Retina (tissue), 1 donor: ENCODE measurements at regions not wholly inside any gene's neighbourhood (a gene's known extent, or its start where the extent isn't known, plus 50 kb on each side); places are given as distances from the start of the nearest gene placed in this dataset.
"Not testable (repeated sequence)": the region's sequence is repeated elsewhere in the genome, so short reads cannot be mapped to it uniquely, and the experiment has no call there.

Experiments used
- DNase-seq: peaks from one replicate; pipeline ENCODE4 v3.0.0-alpha.2; 2016

DNA sequence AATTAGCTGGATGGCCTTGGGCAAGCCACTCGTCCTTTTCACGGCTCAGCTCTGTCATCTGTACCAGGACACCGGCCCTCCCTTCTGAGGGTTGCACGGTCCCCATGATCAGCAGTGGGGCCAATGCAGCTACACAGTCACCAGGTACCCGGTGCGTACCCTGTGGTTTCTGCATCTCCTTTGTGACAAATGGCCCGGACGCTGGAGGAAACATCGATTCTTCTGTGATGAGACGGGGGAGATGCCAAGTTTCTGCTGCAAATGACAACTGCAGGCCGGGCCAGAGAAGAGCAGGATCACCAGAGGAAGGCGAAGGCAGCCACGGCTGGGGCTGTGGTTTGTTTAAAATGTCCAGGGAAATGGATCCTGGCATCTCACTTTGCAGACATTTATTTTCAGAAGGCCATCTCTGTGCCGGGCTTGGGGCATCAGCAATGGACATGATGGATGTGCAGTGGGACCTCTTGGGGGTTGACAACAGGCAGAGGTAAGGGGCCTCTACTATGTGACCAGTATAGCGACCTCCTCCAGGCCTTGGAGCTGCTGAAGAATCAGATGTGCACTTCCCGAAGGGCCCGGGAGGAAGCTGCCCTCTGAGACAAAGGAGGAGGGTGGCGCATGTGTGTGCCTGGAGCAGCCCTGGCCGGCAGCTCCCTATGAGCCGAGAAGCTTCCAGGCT is 221.9 kb upstream of the C1orf174 start:
- no peak for DNase-seq

GRCh38 chr1:4122513-4123160 is 222.6 kb upstream of the C1orf174 start:
- no peak for DNase-seq

DNA sequence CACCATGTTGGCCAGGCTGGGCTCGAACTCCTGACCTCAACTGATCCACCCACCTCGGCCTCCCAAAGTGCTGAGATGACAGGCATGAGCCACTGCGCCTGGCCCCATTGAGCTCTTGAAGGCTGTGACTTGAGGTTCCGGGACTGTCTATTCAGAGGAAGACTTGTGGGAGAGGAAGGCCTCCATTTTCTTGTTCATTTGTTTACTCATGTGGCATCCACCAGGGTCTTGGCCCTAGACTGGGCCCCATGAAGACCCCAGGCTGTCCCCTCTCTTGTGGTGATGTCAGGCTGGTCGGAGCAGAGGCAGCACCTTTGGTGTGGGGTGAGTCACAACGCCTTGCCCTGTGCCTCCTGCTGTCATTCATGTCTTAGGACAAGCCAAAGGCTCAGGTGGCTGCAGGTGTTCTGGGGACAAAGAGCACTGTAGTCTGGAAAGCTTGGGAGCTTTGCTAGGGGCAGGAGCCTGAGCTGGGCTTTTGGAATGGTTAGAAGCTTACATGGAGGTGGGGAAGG is 224.6 kb upstream of the C1orf174 start:
- DNase-seq = no peak

DNA sequence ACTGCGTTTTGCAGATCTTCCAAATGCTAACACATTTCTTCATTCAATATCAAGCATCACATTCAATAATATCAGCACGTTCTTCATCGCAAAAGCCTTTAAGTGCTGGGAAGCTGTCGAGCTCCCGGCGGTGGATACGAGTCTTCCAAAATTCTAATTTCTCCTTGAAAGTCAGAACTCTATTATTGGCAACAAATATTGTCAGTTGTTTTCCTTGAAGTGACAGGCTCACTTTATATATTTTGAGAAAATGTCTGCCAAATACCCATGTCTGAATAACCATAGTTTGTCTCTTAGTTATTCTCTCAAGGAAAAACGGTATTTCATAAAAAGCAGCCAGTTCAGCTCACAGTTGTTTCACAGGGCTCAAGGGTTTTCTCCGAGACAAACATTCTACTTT is 226.2 kb upstream of the C1orf174 start:
- DNase-seq = no peak

DNA sequence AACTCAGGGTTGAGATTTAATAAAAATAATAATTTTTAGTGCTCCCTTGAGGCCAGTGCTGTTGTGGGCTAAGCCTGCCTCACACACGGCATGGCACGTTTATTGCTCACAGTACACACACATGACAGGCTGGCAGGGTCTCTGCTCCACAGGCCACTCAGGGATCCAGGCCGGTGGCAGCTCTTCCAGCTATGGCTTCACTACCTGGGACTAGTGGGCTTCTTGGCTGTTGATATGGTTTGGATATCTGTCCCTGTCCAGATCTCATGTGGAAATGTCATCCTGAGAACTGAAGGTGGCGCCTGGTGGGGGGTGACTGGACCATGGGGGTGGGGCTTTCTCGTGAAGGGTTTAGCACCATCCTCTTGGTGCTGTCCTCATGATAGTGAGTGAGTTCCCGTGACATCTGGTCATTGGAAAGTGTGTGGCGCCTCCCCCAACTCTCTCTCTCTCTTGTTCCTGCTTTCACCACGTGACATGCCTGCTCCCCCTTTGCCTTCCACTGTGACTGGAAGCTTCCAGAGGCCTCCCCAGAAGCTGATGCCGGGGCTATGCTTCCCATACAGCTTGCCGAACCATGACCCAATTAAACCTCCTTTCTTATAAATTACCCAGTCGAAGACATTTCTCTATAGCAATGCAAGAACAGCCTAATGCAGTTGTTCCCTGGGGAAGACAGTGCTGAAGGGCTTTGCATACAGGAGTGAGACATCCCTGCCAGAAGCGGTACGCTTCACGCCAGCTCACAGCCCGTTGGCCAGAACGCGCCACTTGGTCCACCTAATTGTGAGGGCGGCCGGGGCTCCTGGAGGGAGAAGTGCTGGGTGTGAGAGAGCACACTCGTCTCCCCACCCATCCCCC is 226.9 kb upstream of the C1orf174 start:
- peak; percentile 45 for DNase-seq

- no peak for DNase-seq
These were observed 227.6 kb upstream of the C1orf174 start for GRCh38 chr1:4127592-4128140.

GRCh38 chr1:4128616-4129015 is 228.5 kb upstream of the C1orf174 start:
- DNase-seq = no peak

GRCh38 chr1:4129693-4130092 is 229.6 kb upstream of the C1orf174 start:
- no peak for DNase-seq

DNA sequence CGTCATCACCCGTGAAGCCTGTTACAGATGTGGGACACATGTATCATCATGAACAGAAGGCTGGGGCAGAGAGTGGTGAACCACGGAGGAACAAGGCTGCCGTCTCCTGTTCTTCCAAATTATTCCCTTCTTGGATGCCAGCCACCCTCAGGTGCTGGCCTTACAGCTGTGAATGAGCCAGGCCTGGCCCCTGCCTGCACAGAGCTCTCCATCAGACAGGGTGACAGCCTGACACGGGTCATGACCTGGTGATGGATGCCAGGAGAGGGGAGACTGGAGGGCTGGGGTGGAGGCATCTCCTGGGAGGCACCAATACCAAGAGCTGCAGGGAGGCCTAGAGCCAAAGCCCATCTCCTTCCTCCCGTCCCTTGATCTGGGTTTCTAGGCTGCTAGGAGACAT is 230.0 kb upstream of the C1orf174 start:
- DNase-seq = no peak

GRCh38 chr1:4131734-4132133 is 231.7 kb upstream of the C1orf174 start:
- DNase-seq = no peak

DNA sequence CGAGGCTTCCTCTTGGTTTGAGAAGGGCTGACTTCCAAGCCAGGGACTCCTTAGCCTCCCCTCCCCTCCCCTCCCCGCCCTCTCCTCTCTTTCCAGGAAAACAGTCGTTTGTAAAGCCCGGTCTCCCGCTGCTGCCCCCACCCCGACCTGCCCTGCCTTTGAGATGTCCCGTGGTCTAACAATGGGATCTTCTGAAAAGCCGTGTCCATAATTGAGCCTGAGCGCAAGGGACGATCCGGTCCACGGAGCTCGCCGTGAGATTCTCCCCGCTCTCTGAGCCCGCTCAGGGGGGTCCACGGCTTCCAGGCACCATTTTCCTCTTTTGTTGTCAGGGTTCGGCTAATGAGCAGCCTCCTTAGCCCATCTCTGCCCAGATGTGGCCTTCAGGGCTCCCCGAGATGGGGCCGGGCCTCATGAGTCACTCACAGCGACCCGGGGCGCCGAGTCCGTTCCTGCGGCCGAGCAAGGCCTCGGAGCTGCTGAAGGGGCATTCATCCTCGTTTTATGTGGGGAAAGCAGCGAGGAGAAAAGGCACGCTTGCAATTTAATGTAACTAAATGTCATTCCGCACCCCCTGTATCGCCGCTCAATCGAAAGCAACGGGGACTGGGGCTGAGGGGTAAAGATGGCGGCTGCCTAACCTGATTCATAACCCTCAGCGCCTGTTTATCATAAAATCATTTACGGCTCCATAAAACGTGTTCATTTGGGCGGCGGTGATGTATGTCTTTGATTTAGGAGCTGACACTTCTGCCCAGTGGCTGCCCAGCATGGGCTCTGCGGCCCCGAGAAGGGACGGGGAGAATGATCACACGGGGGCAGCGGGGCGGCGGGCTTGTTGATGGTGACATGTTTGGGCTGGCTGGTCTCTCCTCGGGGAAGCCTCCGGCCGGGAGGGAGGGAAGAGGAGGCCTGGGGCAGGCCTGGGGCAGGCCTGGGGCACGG is 232.6 kb upstream of the C1orf174 start:
- peak; percentile 46 for DNase-seq

DNA sequence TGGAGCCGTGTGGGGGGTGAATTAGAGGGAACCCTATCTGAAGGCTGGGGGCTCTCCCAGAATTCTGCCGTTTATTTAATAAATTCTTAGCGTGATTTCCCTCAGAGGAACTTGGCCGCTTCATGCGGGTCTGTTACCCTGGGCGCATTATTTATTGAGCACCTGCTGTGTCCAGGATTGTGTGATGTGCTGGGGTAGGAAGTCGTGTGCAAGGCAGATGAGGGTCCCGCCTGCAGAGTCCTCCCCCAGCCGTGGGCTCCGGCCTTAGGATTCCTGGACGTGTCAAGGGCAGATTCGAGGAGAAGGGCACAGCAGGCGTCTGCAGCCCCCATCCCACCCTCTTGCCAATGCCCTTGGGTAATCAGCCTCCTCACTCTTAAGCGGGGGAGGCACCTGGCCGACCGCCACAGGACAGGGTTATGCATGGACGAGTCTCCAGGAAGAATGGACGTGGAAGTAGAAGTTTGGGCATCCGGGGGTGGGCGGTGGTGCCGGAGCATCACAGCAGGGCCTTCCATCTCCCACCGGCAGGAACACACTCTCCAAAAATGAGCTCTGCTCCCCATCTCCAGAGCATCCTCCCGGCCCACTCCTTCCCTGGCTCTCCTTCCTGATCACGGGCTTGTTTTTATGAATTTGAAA is 233.3 kb upstream of the C1orf174 start:
- DNase-seq = no peak

DNA sequence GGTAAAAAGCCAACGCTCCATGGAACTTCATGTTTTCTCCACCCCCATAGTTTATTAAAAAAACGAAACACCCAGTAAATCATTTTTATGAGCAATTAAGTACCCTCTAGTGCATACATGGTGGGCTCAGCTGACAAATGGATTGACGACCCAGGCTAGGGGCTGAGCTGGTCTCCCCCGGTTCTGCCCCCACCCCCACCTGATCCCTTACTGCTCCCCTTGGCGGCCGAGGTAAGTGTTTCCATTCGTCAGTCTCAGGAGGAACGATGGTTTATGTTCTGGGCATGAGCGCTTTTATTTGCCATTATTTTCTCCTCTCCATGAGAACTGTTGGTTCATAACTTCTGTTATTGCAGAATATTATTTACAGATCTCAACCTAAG is 233.9 kb upstream of the C1orf174 start:
- no peak for DNase-seq

DNA sequence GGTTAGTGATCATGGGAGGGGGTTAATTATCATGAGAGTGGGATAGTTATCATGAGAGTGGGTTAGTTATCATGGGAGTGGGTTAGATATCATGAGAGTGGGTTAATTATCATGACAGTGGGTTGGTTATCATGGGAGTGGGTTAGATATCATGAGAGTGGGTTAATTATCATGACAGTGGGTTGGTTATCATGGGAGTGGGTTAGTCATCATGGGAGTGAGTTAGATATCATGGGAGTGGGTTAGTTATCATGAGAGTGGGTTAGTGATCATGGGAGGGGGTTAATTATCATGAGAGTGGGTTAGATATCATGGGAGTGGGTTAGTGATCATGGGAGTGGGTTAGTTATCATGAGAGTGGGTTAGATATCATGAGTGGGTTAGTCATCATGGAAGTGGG is 235.8 kb upstream of the C1orf174 start:
- DNase-seq = not testable (repeated sequence)

GRCh38 chr1:4137621-4138415 is 237.7 kb upstream of the C1orf174 start:
- no peak for DNase-seq

DNA sequence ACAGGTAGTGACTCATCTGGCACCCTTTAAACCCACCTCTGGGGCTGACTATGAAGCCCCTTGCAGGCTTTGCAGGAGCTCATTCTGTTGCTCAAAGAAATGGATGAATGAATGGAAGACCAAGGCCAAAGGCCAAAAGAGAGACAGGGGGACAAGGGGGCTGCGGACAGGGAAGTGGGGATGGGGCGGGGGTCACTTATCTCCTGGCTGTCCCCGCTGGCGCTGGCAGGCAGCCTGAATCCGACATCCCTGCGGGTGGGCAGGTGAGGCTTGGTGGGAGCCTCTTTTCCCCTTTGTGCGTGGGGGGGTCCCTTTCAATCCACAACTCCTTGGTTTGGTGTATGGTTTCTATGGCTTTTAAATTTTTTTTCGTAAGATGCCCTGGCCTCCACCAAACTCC is 239.6 kb upstream of the C1orf174 start:
- DNase-seq = no peak

- no peak for DNase-seq
These were observed 240.2 kb upstream of the C1orf174 start for GRCh38 chr1:4140241-4140640.

GRCh38 chr1:4140821-4141220 is 240.7 kb upstream of the C1orf174 start:
- no peak for DNase-seq

DNA sequence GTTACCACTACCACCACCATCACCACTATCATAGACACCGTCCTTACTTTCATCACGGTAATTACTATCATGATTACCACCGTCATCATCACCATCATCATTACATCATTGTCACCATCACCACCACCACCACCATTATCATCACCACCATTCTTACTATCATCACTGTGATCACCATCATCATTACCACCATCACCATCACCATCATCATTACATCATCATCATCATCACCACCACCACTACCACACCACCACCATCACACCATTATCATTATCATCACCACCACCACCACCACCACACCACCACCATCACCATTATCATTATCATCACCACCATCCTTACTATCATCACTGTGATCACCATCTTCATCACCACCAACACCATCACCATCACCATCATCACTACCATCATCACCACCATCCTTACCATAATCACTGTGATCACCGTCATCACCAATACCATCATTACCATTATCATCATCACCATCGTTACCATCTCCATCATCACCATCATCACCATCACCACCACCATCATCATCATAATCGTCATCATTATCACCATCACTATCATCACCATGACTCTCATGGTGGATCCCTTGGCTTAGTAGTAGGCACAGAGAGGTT is 244.4 kb upstream of the C1orf174 start:
- no peak for DNase-seq

- DNase-seq = no peak
These were observed 246.0 kb upstream of the C1orf174 start for GRCh38 chr1:4146101-4146500.
